A549 (cell line): ENCODE measurements at regions not wholly inside any gene's neighbourhood (a gene's known extent, or its start where the extent isn't known, plus 50 kb on each side); places are given as distances from the start of the nearest gene placed in this dataset.

ENCODE experiments used
- ATAC-seq, 2 experiments: fragments of 200-7000 bp in 1 of 2; fragments of >200 bp in 1 of 2; cut with Nextera tagmentation in 1 of 2; cut with Tn5 transposase in 1 of 2; 3 replicates each; pipeline versions ENCODE4 v1.8.0 to v1.9.1; 2018 to 2020; ENCODE audit warnings: mild to moderate bottlenecking in 1 of 2, moderate library complexity in 1 of 2
- CTCF ChIA-PET: fragments of 300-600 bp; sonication (Branson Sonifier 250); formaldehyde crosslinking; extraction: SDS; loops from one replicate; lab custom pipeline; 2021; ENCODE audit warnings: antibody characterized with exemption, inconsistent platforms; lab: Yijun Ruan, JAX
- POLR2A ChIA-PET: fragments of 350-600 bp; formaldehyde crosslinking; extraction: SDS; loops from one replicate; lab custom pipeline; 2021; ENCODE audit warnings: antibody characterized with exemption, inconsistent platforms; lab: Yijun Ruan, JAX
- DNase-seq, 2 experiments: peaks; one replicate each; pipeline versions ENCODE4 v3.0.0 to v3.0.0-alpha.2; 2011 to 2016; ENCODE audit warnings: low read depth in 1 of 2, low spot score in 1 of 2
- FAIRE-seq: peaks from 2 replicates; lab custom pipeline; 2011; peaks lifted over from hg19 to GRCh38; lab: Jason Lieb, UNC
- H3K27ac ChIP-seq, 2 experiments: fragments of >200 bp; sonication (Bioruptor Twin); formaldehyde crosslinking; 3 replicates each; pipeline ENCODE4 v1.5.1; 2016 to 2017
- H3K4me1 ChIP-seq: fragments of >200 bp; sonication (Bioruptor Twin); formaldehyde crosslinking; 3 replicates; pipeline ENCODE4 v1.6.1; 2016
- H3K4me2 ChIP-seq: fragments of >200 bp; sonication (Bioruptor Twin); formaldehyde crosslinking; 3 replicates; pipeline ENCODE4 v1.6.1; 2016
- H3K4me3 ChIP-seq: fragments of >200 bp; sonication (Bioruptor Twin); formaldehyde crosslinking; 3 replicates; pipeline ENCODE4 v1.5.1; 2016
- H3K9me3 ChIP-seq: fragments of >200 bp; sonication (Bioruptor Twin); formaldehyde crosslinking; 3 replicates; pipeline ENCODE4 v1.6.1; 2016
- E2F6 ChIP-seq: IDR thresholded peaks from 2 replicates; pipeline ENCODE4 v1.6.1; 2012; ENCODE audit warnings: low read depth, borderline replicate concordance
- EHF ChIP-seq: fragments of 250-450 bp; sonication (Bioruptor Pico); IDR thresholded peaks from 2 replicates; pipeline ENCODE4 v1.5.0; 2020; ENCODE audit warnings: mild to moderate bottlenecking
- HEYL ChIP-seq: fragments of 250-450 bp; sonication (Bioruptor Pico); IDR thresholded peaks from 2 replicates; pipeline ENCODE4 v1.8.0; 2021; ENCODE audit warnings: mild to moderate bottlenecking, moderate library complexity
- HMGXB4 ChIP-seq: fragments of 250-450 bp; sonication (Bioruptor Pico); IDR thresholded peaks from 2 replicates; pipeline ENCODE4 v1.5.0; 2021; ENCODE audit warnings: mild to moderate bottlenecking, moderate library complexity, borderline replicate concordance
- HOXA7 ChIP-seq: fragments of 250-450 bp; sonication (Bioruptor Pico); IDR thresholded peaks from 2 replicates; pipeline ENCODE4 v1.5.0; 2020; ENCODE audit warnings: mild to moderate bottlenecking, moderate library complexity
- HOXB13 ChIP-seq: fragments of 250-450 bp; sonication (Bioruptor Pico); IDR thresholded peaks from 2 replicates; pipeline ENCODE4 v1.5.0; 2020; ENCODE audit warnings: low read depth, mild to moderate bottlenecking, moderate library complexity
- JUN ChIP-seq, 2 experiments: fragments of >200 bp; sonication (Bioruptor Twin); formaldehyde crosslinking; IDR thresholded peaks; 2 replicates in 1 of 2; 3 replicates in 1 of 2; pipeline ENCODE4 v1.6.1; 2016 to 2017
- KDM1A ChIP-seq: fragments of 200-600 bp; sonication (generic); IDR thresholded peaks from 2 replicates; pipeline ENCODE4 v1.6.1; 2016; ENCODE audit warnings: low read depth, mild to moderate bottlenecking
- KDM5A ChIP-seq: fragments of 200-600 bp; sonication (generic); IDR thresholded peaks from 2 replicates; pipeline ENCODE4 v1.6.1; 2016; ENCODE audit warnings: antibody characterized with exemption, mild to moderate bottlenecking
- MAFK ChIP-seq: fragments of 450-650 bp; IDR thresholded peaks from 2 replicates; pipeline ENCODE4 v1.6.1; 2014; ENCODE audit not compliant: partially characterized antibody
- MAZ ChIP-seq: fragments of 150-350 bp; IDR thresholded peaks from 2 replicates; pipeline ENCODE4 v1.6.1; 2014; ENCODE audit warnings: antibody characterized with exemption, low read depth, low read length, borderline replicate concordance
- NR3C1 ChIP-seq: fragments of >200 bp; sonication (Bioruptor Twin); formaldehyde crosslinking; IDR thresholded peaks from 3 replicates; pipeline ENCODE4 v1.6.1; 2017
- PHF8 ChIP-seq: fragments of 200-600 bp; sonication (generic); IDR thresholded peaks from 2 replicates; pipeline ENCODE4 v1.6.1; 2016; ENCODE audit warnings: low read depth, mild to moderate bottlenecking, antibody characterized with exemption, moderate library complexity, borderline replicate concordance
- POLR2A ChIP-seq: IDR thresholded peaks from 2 replicates; pipeline ENCODE4 v1.6.1; 2012; ENCODE audit warnings: mild to moderate bottlenecking, low read length
- RAD21 ChIP-seq, 2 experiments: fragments of >200 bp in 1 of 2; sonication (Bioruptor Twin) in 1 of 2; formaldehyde crosslinking in 1 of 2; IDR thresholded peaks in 1 of 2; conservative IDR thresholded peaks in 1 of 2; 2 replicates in 1 of 2; 3 replicates in 1 of 2; pipeline ENCODE4 v1.6.1; 2012 to 2018; ENCODE audit warnings: inconsistent platforms in 1 of 2
- RARB ChIP-seq: fragments of 250-450 bp; sonication (Bioruptor Pico); IDR thresholded peaks from 2 replicates; pipeline ENCODE4 v1.8.0; 2021; ENCODE audit warnings: mild to moderate bottlenecking, moderate library complexity
- RNF2 ChIP-seq: fragments of 200-600 bp; sonication (generic); IDR thresholded peaks from 2 replicates; pipeline ENCODE4 v1.6.1; 2016; ENCODE audit warnings: low read depth, mild to moderate bottlenecking, antibody characterized with exemption, moderate library complexity, borderline replicate concordance
- TP53 ChIP-seq: fragments of 250-450 bp; sonication (Bioruptor Pico); IDR thresholded peaks from 2 replicates; pipeline ENCODE4 v1.5.0; 2021; ENCODE audit warnings: mild to moderate bottlenecking, moderate library complexity
- ZSCAN20 ChIP-seq: fragments of 250-450 bp; sonication (Bioruptor Pico); IDR thresholded peaks from 2 replicates; pipeline ENCODE4 v1.8.0; 2022; ENCODE audit warnings: mild to moderate bottlenecking, moderate library complexity
- WGBS: methylation state at CpG from one replicate; pipeline ENCODE4 v1.1.6; 2017; ENCODE audit errors: missing lambda C conversion rate; 5-methylcytosine and 5-hydroxymethylcytosine counted together
- TF ChIP-seq, protein P1 (sequence below): IDR thresholded peaks from 2 replicates; pipeline ENCODE4 v1.6.1; 2012
- TF ChIP-seq, protein P2 (sequence below): fragments of >200 bp; sonication (Bioruptor Twin); formaldehyde crosslinking; IDR thresholded peaks from 3 replicates; pipeline ENCODE4 v1.6.1; 2016
- TF ChIP-seq, protein P3 (sequence below): fragments of 150-350 bp; IDR thresholded peaks from 2 replicates; pipeline ENCODE4 v1.6.1; 2014; ENCODE audit warnings: low read depth, mild to moderate bottlenecking, low read length
- TF ChIP-seq, protein P4 (sequence below): fragments of 250-450 bp; sonication (Bioruptor Pico); IDR thresholded peaks from 2 replicates; pipeline ENCODE4 v1.5.0; 2020; ENCODE audit warnings: low read depth, mild to moderate bottlenecking, moderate library complexity

DNA sequence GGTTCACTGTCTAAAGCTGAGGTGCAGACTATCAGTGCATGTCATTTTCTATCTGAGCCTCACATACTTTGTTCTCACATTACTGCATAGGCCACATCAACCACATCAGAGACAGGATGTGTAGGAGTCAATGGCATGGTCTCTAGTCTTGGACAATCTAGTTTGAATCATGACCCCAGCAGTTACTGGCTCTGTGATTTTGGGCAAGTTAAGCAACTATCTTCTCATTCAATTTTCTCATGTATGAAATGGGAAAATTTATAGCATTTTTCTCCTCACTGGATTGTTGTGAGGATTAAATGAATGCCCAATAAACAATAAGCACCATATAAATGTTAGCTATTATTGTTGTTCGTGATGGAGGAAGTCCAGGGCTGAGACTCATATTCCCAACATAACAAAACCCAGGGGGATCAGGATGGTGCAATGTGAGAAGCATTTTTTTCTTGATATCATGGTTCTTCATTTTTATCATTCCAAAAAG lies 432.6 kb downstream of the LRIG3 start:
- 39% methylated on average over 1 of the region's 1 CpG for WGBS
- no peak for ATAC-seq
- TF ChIP-seq PHF8 (no peak), JUN (IDR thresholded peaks at IDR 0.05) (no peak), RNF2 (no peak), MAZ (no peak), RAD21 (conservative IDR thresholded peaks at IDR 0.05 in 1 of 2, IDR thresholded peaks at IDR 0.05 in 1 of 2) (no peak), TP53 (CRISPR knock-in tag) (no peak), E2F6 (no peak), MAFK (no peak), ZSCAN20 (CRISPR knock-in tag) (no peak), HOXB13 (CRISPR knock-in tag) (no peak), KDM5A (no peak), EHF (CRISPR knock-in tag) (no peak), HMGXB4 (no peak), RARB (no peak), POLR2A (no peak)
- TF ChIP-seq, protein P1, sequence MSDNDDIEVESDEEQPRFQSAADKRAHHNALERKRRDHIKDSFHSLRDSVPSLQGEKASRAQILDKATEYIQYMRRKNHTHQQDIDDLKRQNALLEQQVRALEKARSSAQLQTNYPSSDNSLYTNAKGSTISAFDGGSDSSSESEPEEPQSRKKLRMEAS: no peak
- TF ChIP-seq, protein P2, sequence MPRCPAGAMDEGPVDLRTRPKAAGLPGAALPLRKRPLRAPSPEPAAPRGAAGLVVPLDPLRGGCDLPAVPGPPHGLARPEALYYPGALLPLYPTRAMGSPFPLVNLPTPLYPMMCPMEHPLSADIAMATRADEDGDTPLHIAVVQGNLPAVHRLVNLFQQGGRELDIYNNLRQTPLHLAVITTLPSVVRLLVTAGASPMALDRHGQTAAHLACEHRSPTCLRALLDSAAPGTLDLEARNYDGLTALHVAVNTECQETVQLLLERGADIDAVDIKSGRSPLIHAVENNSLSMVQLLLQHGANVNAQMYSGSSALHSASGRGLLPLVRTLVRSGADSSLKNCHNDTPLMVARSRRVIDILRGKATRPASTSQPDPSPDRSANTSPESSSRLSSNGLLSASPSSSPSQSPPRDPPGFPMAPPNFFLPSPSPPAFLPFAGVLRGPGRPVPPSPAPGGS: no peak
- TF ChIP-seq, protein P3, sequence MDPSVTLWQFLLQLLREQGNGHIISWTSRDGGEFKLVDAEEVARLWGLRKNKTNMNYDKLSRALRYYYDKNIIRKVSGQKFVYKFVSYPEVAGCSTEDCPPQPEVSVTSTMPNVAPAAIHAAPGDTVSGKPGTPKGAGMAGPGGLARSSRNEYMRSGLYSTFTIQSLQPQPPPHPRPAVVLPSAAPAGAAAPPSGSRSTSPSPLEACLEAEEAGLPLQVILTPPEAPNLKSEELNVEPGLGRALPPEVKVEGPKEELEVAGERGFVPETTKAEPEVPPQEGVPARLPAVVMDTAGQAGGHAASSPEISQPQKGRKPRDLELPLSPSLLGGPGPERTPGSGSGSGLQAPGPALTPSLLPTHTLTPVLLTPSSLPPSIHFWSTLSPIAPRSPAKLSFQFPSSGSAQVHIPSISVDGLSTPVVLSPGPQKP: no peak

GRCh38 chr12:58489394-58489793 lies 430.9 kb downstream of the LRIG3 start:
- no peak for TF ChIP-seq HOXA7 (CRISPR knock-in tag)
- TF ChIP-seq HMGXB4: no peak
- TF ChIP-seq KDM1A: no peak
- TF ChIP-seq, protein P4, sequence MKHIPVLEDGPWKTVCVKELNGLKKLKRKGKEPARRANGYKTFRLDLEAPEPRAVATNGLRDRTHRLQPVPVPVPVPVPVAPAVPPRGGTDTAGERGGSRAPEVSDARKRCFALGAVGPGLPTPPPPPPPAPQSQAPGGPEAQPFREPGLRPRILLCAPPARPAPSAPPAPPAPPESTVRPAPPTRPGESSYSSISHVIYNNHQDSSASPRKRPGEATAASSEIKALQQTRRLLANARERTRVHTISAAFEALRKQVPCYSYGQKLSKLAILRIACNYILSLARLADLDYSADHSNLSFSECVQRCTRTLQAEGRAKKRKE (CRISPR knock-in tag): no peak
- no peak for TF ChIP-seq NR3C1
- TF ChIP-seq HEYL (CRISPR knock-in tag): no peak
- FAIRE-seq: no peak

More for the DNA sequence above, 432.6 kb downstream of the LRIG3 start:
- Histone ChIP-seq H3K4me1 (no peaks in the 10 kb centered on the region), H3K27ac (no peak overlapping the region), H3K4me2 (no peak overlapping the region), H3K4me3 (no peak overlapping the region), H3K9me3 (no peaks in the 10 kb centered on the region)
- ChIA-PET CTCF (interaction anchor here (1.2 kb wide), 1 partner anchor 10 kb away, joined by 3 read pairs; no protein-coding TSS in a partner anchor), POLR2A (no interaction called here)
- DNase-seq: no peak
- no peak for FAIRE-seq

More at GRCh38 chr12:58489394-58489793, 430.9 kb downstream of the LRIG3 start:
- ChIA-PET CTCF (no interaction called here), POLR2A (no interaction called here)
- DNase-seq (no peak), ATAC-seq (no peak)
- no peaks in the 10 kb centered on the region for H3K9me3 ChIP-seq
- WGBS: 70% methylated on average over 1 of the region's 1 CpG
- no peak overlapping the region for H3K4me3 ChIP-seq
- no peak overlapping the region for H3K4me2 ChIP-seq
- no peaks in the 10 kb centered on the region for H3K4me1 ChIP-seq
- no peak overlapping the region for H3K27ac ChIP-seq
